ENCODE measurements at regions not wholly inside any gene's neighbourhood (a gene's known extent, or its start where the extent isn't known, plus 50 kb on each side); places are given as distances from the start of the nearest gene placed in this dataset.

DNA sequence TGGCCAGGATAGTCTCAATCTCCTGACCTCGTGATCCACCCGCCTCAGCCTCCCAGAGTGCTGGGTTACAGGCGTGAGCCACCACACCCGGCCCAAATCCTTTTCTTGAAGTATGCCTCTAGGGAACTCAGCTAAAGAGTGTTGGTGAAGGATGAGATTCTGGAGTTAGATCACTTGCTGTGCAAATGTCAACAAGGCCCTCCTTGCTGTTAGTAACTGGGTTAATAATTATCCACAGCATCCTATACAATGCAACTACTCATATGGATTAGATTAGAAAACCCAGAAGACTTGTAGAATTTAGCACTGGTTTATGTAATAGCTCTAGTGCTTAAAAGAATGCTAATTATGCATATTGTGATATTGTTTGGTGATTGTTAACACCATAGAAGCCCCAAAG is 310.8 kb upstream of the TFPI start:
- TF ChIP-seq ZFP30 (CRISPR knock-in tag; IDR thresholded peaks at IDR 0.05) (no peak), SNAI2 (CRISPR knock-in tag; IDR thresholded peaks at IDR 0.05) (no peak), ARNTL (CRISPR knock-in tag; IDR thresholded peaks at IDR 0.05; ENCODE audit: borderline replicate concordance, low read depth) (no peak)
- TF ChIP-seq, protein P1, sequence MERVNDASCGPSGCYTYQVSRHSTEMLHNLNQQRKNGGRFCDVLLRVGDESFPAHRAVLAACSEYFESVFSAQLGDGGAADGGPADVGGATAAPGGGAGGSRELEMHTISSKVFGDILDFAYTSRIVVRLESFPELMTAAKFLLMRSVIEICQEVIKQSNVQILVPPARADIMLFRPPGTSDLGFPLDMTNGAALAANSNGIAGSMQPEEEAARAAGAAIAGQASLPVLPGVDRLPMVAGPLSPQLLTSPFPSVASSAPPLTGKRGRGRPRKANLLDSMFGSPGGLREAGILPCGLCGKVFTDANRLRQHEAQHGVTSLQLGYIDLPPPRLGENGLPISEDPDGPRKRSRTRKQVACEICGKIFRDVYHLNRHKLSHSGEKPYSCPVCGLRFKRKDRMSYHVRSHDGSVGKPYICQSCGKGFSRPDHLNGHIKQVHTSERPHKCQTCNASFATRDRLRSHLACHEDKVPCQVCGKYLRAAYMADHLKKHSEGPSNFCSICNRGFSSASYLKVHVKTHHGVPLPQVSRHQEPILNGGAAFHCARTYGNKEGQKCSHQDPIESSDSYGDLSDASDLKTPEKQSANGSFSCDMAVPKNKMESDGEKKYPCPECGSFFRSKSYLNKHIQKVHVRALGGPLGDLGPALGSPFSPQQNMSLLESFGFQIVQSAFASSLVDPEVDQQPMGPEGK (CRISPR knock-in tag; IDR thresholded peaks at IDR 0.05; ENCODE audit: borderline replicate concordance): no peak

Measured in SK-N-SH treated with all-trans-retinoic acid at 6 μM for 48 hours (cell line).